ENCODE measurements at regions not wholly inside any gene's neighbourhood (a gene's known extent, or its start where the extent isn't known, plus 50 kb on each side); places are given as distances from the start of the nearest gene placed in this dataset.

DNA sequence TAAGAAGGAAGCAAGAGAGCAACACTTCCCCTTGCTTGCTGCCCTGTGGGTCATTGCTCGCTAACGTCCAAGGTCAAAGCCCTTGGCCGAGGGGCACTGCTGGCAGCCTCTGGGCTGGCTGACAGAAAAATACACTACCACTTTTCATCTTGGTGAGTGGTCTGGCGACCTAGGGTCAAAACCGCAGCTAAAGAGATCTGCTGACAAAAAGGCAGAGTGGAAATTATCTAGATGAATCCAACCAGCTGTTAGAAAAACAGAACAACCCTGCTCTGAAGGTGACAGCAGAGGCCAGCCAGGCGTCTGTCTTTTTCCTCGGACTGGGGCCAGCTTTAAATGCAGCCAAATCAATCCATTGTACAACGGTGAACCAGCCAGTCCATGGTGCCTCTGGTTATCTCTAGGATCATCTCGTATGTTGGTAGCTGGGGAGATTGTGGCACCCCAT is 92.6 kb downstream of the CD8B2 start:
- Histone ChIP-seq H3K27ac (no peak overlapping the region), H3K27me3 (no peaks in the 10 kb centered on the region), H3K4me1 (peaks cover 5% of the 10 kb centered on the region), H3K9me3 (no peaks in the 10 kb centered on the region), H3K36me3 (no peaks in the 10 kb centered on the region), H3K4me3 (no peak overlapping the region)
- DNase-seq (ENCODE audit: extremely low spot score in 2 of 2) = no peak
- intact Hi-C loops (cut with DNase I) = no loop called here
- TF ChIP-seq POLR2A (IDR thresholded peaks at IDR 0.05) (no peak), CTCF (IDR thresholded peaks at IDR 0.05) (no peak), POLR2AphosphoS5 (IDR thresholded peaks at IDR 0.05; ENCODE audit: insufficient read depth in 1 of 2, low read depth in 1 of 2) (no peak)

DNA sequence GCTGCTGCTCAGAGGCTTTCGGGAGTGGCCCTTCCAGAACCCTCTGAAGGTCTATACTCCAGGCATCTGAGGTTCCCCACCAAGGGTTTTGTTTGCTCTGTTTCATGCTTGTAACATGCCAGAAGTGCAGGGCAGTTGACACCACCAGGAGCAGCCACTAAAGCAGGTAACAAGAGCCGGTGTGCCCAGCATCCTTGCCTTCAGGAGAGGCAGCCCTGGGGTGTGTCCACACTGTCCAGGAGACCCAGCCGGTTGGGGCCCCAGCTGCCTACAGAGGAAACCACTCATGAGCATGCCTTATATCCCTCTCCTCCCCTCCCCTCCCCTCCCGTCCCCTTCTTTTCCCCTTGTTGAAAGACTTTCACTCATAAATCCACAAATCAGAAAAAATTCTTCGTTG is 93.1 kb downstream of the CD8B2 start:
- Histone ChIP-seq H3K27ac (no peak overlapping the region), H3K4me1 (peaks cover 5% of the 10 kb centered on the region), H3K9me3 (no peaks in the 10 kb centered on the region), H3K27me3 (no peaks in the 10 kb centered on the region), H3K36me3 (no peaks in the 10 kb centered on the region), H3K4me3 (no peak overlapping the region)
- intact Hi-C loops (cut with DNase I) = no loop called here
- DNase-seq (ENCODE audit: extremely low spot score in 2 of 2) = no peak
- TF ChIP-seq CTCF (IDR thresholded peaks at IDR 0.05) (no peak), POLR2AphosphoS5 (IDR thresholded peaks at IDR 0.05; ENCODE audit: insufficient read depth in 1 of 2, low read depth in 1 of 2) (no peak), POLR2A (IDR thresholded peaks at IDR 0.05) (no peak)

GRCh38 chr2:106581328-106581727 is 94.2 kb downstream of the CD8B2 start:
- intact Hi-C loops (cut with DNase I) = no loop called here
- H3K9me3 ChIP-seq = no peaks in the 10 kb centered on the region
- no peaks in the 10 kb centered on the region for H3K27me3 ChIP-seq
- DNase-seq (ENCODE audit: extremely low spot score in 2 of 2) = no peak
- H3K27ac ChIP-seq = no peak overlapping the region
- H3K36me3 ChIP-seq = no peaks in the 10 kb centered on the region
- H3K4me3 ChIP-seq = no peak overlapping the region
- peaks cover 5% of the 10 kb centered on the region for H3K4me1 ChIP-seq
- no peak for TF ChIP-seq CTCF (IDR thresholded peaks at IDR 0.05)
- no peak for TF ChIP-seq POLR2A (IDR thresholded peaks at IDR 0.05)
- TF ChIP-seq POLR2AphosphoS5 (IDR thresholded peaks at IDR 0.05; ENCODE audit: insufficient read depth in 1 of 2, low read depth in 1 of 2) = no peak

GRCh38 chr2:106581755-106582147 is 94.6 kb downstream of the CD8B2 start:
- no peak overlapping the region for H3K27ac ChIP-seq
- H3K4me3 ChIP-seq = peak overlapping the region; percentile 21 to 33

More at GRCh38 chr2:106581755-106582147, 94.6 kb downstream of the CD8B2 start:
- H3K4me1 ChIP-seq = peaks cover 5% of the 10 kb centered on the region
- no peaks in the 10 kb centered on the region for H3K9me3 ChIP-seq
- H3K36me3 ChIP-seq = no peaks in the 10 kb centered on the region
- TF ChIP-seq POLR2AphosphoS5 (IDR thresholded peaks at IDR 0.05; ENCODE audit: insufficient read depth in 1 of 2, low read depth in 1 of 2) = no peak
- TF ChIP-seq CTCF (IDR thresholded peaks at IDR 0.05) = no peak
- no peak for TF ChIP-seq POLR2A (IDR thresholded peaks at IDR 0.05)
- intact Hi-C loops (cut with DNase I) = no loop called here
- DNase-seq (ENCODE audit: extremely low spot score in 2 of 2) = no peak
- H3K27me3 ChIP-seq = no peaks in the 10 kb centered on the region
